Embryonic facial prominence (tissue), 1 donor: ENCODE measurements at regions not wholly inside any gene's neighbourhood (a gene's known extent, or its start where the extent isn't known, plus 50 kb on each side); places are given as distances from the start of the nearest gene placed in this dataset.

Source experiments
- DNase-seq: peaks from one replicate; pipeline ENCODE4 v3.0.0-alpha.2; 2016; ENCODE audit errors: extremely low spot score

- DNase-seq, result no peak
Measured at GRCh38 chr10:59553162-59553900, 156.3 kb downstream of the SLC16A9 start.

- DNase-seq, result no peak
Measured at GRCh38 chr10:59550061-59550460, 159.6 kb downstream of the SLC16A9 start.

- no peak for DNase-seq
Measured at GRCh38 chr10:59538623-59539022, 171.0 kb downstream of the SLC16A9 start.

GRCh38 chr10:59537501-59537900 is 172.1 kb downstream of the SLC16A9 start:
- no peak for DNase-seq

GRCh38 chr10:59536167-59537014 is 173.3 kb downstream of the SLC16A9 start:
- DNase-seq, result peak; percentile 45

GRCh38 chr10:59524348-59524747 is 162.0 kb upstream of the FAM13C start:
- DNase-seq, result no peak

GRCh38 chr10:59523851-59524250 is 161.5 kb upstream of the FAM13C start:
- DNase-seq, result no peak

- DNase-seq, result no peak
Measured at GRCh38 chr10:59517996-59518395, 155.6 kb upstream of the FAM13C start.

GRCh38 chr10:59517341-59517899 is 155.1 kb upstream of the FAM13C start:
- no peak for DNase-seq

GRCh38 chr10:59513558-59513957 is 151.2 kb upstream of the FAM13C start:
- DNase-seq, result no peak

- DNase-seq, result no peak
Measured at GRCh38 chr10:59512951-59513350, 150.6 kb upstream of the FAM13C start.

GRCh38 chr10:59508956-59509355 is 146.6 kb upstream of the FAM13C start:
- no peak for DNase-seq

GRCh38 chr10:59508296-59508695 is 145.9 kb upstream of the FAM13C start:
- no peak for DNase-seq

GRCh38 chr10:59505926-59506325 is 143.6 kb upstream of the FAM13C start:
- no peak for DNase-seq

- no peak for DNase-seq
Measured at GRCh38 chr10:59499460-59499859, 137.1 kb upstream of the FAM13C start.

GRCh38 chr10:59493017-59493416 is 130.7 kb upstream of the FAM13C start:
- DNase-seq, result no peak

GRCh38 chr10:59479426-59479825 is 117.1 kb upstream of the FAM13C start:
- DNase-seq, result peak; percentile 9

GRCh38 chr10:59470570-59470969 is 108.2 kb upstream of the FAM13C start:
- DNase-seq, result no peak

GRCh38 chr10:59465088-59465487 is 102.7 kb upstream of the FAM13C start:
- DNase-seq, result no peak

- no peak for DNase-seq
Measured at GRCh38 chr10:59464483-59464882, 102.1 kb upstream of the FAM13C start.

- DNase-seq, result no peak
Measured at GRCh38 chr10:59463909-59464308, 101.6 kb upstream of the FAM13C start.

GRCh38 chr10:59460601-59461000 is 98.3 kb upstream of the FAM13C start:
- no peak for DNase-seq

GRCh38 chr10:59456199-59456598 is 93.8 kb upstream of the FAM13C start:
- DNase-seq, result no peak
